Stimulated activated naive CD4-positive, alpha-beta T cell (primary cell): ENCODE measurements at regions not wholly inside any gene's neighbourhood (a gene's known extent, or its start where the extent isn't known, plus 50 kb on each side); places are given as distances from the start of the nearest gene placed in this dataset.

ENCODE experiments used
- DNase-seq, 6 experiments: peaks; one replicate each; lab custom pipeline; 2025; lab: John Stamatoyannopoulos, UW

- no peak for DNase-seq
These were observed 494.3 kb downstream of the EPM2A start for GRCh38 chr6:145241039-145241438.

- DNase-seq, result no peak
These were observed 493.6 kb downstream of the EPM2A start for GRCh38 chr6:145241721-145242120.

GRCh38 chr6:145244349-145245100 is 490.8 kb downstream of the EPM2A start:
- no peak for DNase-seq

GRCh38 chr6:145245119-145245518 is 490.2 kb downstream of the EPM2A start:
- DNase-seq, result no peak

- DNase-seq, result no peak
These were observed 487.5 kb downstream of the EPM2A start for GRCh38 chr6:145247692-145248419.

- no peak for DNase-seq
These were observed 484.9 kb downstream of the EPM2A start for GRCh38 chr6:145250436-145250835.

GRCh38 chr6:145252737-145253136 is 482.6 kb downstream of the EPM2A start:
- DNase-seq, result no peak

- no peak for DNase-seq
These were observed 480.5 kb downstream of the EPM2A start for GRCh38 chr6:145254649-145255401.

- no peak for DNase-seq
These were observed 477.6 kb downstream of the EPM2A start for GRCh38 chr6:145257704-145258103.

- DNase-seq, result no peak
These were observed 477.2 kb downstream of the EPM2A start for GRCh38 chr6:145258122-145258521.

- no peak for DNase-seq
These were observed 474.7 kb downstream of the EPM2A start for GRCh38 chr6:145260484-145261175.

- no peak for DNase-seq
These were observed 473.6 kb downstream of the EPM2A start for GRCh38 chr6:145261758-145262157.

- no peak for DNase-seq
These were observed 472.5 kb downstream of the EPM2A start for GRCh38 chr6:145262771-145263170.

GRCh38 chr6:145263778-145264211 is 471.5 kb downstream of the EPM2A start:
- DNase-seq, result no peak

GRCh38 chr6:145266432-145267075 is 468.8 kb downstream of the EPM2A start:
- DNase-seq, result no peak

GRCh38 chr6:145267076-145267867 is 468.0 kb downstream of the EPM2A start:
- no peak for DNase-seq

- DNase-seq, result no peak
These were observed 464.9 kb downstream of the EPM2A start for GRCh38 chr6:145270464-145270863.

- DNase-seq, result no peak
These were observed 464.3 kb downstream of the EPM2A start for GRCh38 chr6:145271040-145271439.

- DNase-seq, result no peak
These were observed 463.7 kb downstream of the EPM2A start for GRCh38 chr6:145271577-145271976.

GRCh38 chr6:145272246-145272645 is 463.1 kb downstream of the EPM2A start:
- no peak for DNase-seq

- DNase-seq, result no peak
These were observed 462.2 kb downstream of the EPM2A start for GRCh38 chr6:145273136-145273535.
